Esophagus squamous epithelium (tissue), 4 donors: ENCODE measurements at regions not wholly inside any gene's neighbourhood (a gene's known extent, or its start where the extent isn't known, plus 50 kb on each side); places are given as distances from the start of the nearest gene placed in this dataset.

Experiments used
- POLR2A ChIP-seq, 4 donors: fragments of 450-650 bp; IDR thresholded peaks; one replicate each; pipeline ENCODE4 v1.6.1; 2017; ENCODE audit warnings: antibody characterized with exemption in 4 of 4, mild to moderate bottlenecking in 4 of 4, moderate library complexity in 3 of 4
- TF ChIP-seq, protein P1 (sequence below), 6 experiments: fragments of 450-650 bp in 4 of 6; fragments of 200-600 bp in 2 of 6; sonication (generic) in 2 of 6; IDR thresholded peaks; one replicate each; pipeline ENCODE4 v1.5.1; 2016 to 2019; ENCODE audit warnings: antibody characterized with exemption in 6 of 6, mild to moderate bottlenecking in 4 of 6, moderate library complexity in 4 of 6

GRCh38 chr15:25188051-25188450, 233.3 kb downstream of the SNRPN start:
- TF ChIP-seq, protein P1, sequence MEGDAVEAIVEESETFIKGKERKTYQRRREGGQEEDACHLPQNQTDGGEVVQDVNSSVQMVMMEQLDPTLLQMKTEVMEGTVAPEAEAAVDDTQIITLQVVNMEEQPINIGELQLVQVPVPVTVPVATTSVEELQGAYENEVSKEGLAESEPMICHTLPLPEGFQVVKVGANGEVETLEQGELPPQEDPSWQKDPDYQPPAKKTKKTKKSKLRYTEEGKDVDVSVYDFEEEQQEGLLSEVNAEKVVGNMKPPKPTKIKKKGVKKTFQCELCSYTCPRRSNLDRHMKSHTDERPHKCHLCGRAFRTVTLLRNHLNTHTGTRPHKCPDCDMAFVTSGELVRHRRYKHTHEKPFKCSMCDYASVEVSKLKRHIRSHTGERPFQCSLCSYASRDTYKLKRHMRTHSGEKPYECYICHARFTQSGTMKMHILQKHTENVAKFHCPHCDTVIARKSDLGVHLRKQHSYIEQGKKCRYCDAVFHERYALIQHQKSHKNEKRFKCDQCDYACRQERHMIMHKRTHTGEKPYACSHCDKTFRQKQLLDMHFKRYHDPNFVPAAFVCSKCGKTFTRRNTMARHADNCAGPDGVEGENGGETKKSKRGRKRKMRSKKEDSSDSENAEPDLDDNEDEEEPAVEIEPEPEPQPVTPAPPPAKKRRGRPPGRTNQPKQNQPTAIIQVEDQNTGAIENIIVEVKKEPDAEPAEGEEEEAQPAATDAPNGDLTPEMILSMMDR (IDR thresholded peaks at IDR 0.05): no peak
- no peak for TF ChIP-seq POLR2A (IDR thresholded peaks at IDR 0.05)
